T-helper 2 cell treated with Interferon-gamma antibody and Interleukin-4, amounts not matched to agents 100 ng/mL and 5 ng/mL, for 36 hours (primary cell): ENCODE measurements at regions not wholly inside any gene's neighbourhood (a gene's known extent, or its start where the extent isn't known, plus 50 kb on each side); places are given as distances from the start of the nearest gene placed in this dataset.
"Not testable (repeated sequence)": the region's sequence is repeated elsewhere in the genome, so short reads cannot be mapped to it uniquely, and the experiment has no call there.

Source experiments
- intact Hi-C: fragments of 100-400 bp; cut with micrococcal nuclease; formaldehyde crosslinking; loops from one replicate; pipeline ENCODE4 v1.15.1; 2023

- intact Hi-C loops: no loop called here
Measured at GRCh38 chr16:72464052-72464451, 292.1 kb upstream of the PMFBP1 start.

DNA sequence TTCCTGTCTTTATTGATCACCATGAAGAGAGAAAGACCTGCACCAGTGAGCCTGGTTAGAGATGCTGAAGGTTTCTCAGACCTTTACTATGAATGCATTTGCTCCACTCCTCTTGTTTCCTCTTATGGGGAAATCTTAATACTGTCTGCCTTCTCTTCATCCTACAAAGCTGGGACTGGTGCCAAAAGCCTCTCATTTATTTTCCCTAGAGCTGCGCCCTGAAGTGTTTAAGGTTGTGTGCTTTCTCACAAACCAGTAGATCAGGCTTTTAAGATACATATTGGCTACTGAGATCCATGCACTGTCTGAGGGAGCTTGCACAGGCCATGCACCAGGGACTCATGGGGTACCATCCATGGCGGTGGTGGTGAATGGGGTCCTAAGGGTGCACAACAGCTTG is 286.1 kb upstream of the PMFBP1 start:
- intact Hi-C loops: no loop called here

GRCh38 chr16:72457243-72457940 is 285.4 kb upstream of the PMFBP1 start:
- intact Hi-C loops: no loop called here

DNA sequence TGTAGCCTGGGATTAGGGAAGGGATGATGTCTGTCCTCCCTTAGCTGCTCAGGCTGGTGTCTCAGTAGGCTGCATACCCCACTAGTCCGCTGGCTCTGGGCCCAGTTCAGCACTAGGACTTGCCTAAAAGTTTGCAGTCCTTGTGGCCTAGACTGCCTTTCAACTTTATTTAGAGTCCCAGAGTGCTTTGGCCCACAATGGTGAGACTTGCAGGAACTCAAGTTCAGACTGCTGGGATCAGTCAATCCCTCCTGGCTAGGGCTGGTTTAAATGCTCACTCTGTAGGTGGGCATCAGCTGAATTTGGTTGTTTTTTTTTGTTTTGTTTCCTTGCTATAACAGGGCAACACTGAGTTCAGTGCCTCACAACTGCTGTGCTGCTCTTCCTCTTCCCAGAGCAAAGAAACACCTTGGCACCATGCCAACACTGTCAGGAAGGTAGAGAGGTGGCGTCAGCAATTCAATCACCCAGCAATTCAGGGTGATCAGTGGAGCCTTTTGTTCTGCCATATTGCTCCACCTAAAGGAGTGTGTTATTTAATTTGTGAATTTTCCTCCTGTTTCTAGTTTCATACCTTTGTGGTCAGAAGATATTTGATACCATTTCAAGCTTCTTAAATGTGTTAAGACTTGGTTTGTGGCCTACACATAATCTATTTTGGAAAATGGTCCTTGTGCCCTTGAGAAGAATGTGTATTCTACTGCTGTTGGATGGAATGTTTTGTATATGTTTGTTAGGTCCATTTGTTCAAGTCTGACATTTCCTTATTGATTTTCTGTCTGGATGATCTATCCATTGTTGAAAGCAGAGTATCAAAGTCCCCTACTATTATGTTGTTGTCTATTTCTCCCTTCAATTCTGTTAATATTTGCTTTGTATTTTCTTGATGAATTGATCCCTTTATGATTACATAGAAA is 284.0 kb upstream of the PMFBP1 start:
- intact Hi-C loops: no loop called here

DNA sequence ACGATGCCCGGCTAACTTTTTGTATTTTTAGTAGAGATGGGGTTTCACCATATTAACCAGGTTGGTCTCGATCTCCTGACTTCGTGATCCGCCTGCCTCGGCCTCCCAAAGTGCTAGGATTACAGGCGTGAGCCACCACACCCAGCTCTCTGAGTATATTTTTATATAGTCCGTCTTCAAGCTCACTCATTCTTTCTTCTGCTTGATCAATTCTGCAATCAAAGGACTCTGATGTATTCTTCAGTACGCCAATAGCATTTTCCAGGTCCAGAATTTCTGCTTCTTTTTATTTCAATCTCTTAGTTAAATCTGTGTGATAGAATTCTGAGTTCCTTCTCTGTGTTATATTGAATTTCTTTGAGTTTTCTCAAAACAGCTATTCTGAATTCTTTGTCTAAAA is 281.9 kb upstream of the PMFBP1 start:
- intact Hi-C loops: not testable (repeated sequence)

- intact Hi-C loops: no loop called here
Measured at GRCh38 chr16:72444696-72445095, 272.7 kb upstream of the PMFBP1 start.

DNA sequence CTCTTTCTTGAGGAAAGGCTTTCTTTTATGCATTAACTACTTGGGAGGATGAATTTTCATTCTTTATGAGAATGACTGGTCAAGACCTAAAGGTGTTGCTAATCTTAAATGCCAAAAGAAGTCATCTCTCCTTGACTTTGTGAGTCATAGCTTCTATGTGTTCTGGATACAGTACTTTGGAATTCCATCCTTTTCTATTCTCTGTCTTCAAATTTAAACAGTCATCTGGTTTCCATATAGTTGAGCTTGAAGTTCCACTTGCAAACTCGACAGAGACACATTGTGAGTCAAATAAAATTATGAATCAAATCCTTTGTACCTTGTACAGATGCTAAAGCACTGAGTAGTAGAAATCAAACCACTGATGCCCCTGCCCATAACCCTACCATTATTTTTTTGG is 271.9 kb upstream of the PMFBP1 start:
- intact Hi-C loops: no loop called here

GRCh38 chr16:72442385-72443158 is 270.6 kb upstream of the PMFBP1 start:
- intact Hi-C loops: no loop called here

DNA sequence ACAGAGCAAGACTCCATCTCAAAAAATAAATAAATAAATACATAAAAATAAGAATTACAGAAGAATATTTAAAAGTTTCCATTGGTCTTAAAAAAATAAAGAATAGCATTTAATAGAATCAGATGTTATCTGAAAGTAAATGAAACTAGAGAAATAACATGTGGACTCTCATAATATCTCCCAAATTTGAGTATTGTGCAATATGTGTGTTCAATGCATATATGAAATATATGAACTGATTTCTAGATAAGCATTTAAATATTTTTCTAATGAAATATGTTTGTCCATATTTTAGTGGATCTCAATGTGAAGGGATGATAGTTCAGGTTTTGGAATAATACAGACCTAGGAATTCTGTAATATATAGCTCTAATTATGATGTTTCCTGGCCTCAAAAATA is 265.9 kb upstream of the PMFBP1 start:
- intact Hi-C loops: no loop called here

GRCh38 chr16:72434159-72434558 is 262.2 kb upstream of the PMFBP1 start:
- intact Hi-C loops: no loop called here

GRCh38 chr16:72430121-72430520 is 258.2 kb upstream of the PMFBP1 start:
- intact Hi-C loops: no loop called here

DNA sequence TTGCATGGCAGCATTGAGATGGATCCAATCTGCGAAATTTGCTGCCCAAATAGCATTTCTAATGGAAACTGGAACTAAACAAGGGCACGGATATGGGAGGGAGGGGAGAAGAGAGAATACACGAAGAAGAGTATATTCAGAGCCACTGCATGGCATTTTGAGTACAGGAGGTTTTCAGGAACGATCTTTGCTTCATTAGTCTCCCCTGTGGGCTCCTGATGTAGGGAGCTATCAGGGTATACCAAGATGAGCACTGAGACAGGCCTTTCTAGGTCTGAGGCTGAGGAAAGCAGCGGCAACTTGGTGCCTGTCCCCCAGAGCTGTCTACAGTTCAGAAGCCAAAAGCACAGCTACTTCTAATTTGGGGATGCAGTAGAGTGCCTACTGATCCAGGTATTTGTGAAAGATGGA is 257.7 kb upstream of the PMFBP1 start:
- intact Hi-C loops: no loop called here

- intact Hi-C loops: no loop called here
Measured at GRCh38 chr16:72428681-72429376, 256.9 kb upstream of the PMFBP1 start.

- intact Hi-C loops: no loop called here
Measured at GRCh38 chr16:72427783-72428331, 255.9 kb upstream of the PMFBP1 start.

DNA sequence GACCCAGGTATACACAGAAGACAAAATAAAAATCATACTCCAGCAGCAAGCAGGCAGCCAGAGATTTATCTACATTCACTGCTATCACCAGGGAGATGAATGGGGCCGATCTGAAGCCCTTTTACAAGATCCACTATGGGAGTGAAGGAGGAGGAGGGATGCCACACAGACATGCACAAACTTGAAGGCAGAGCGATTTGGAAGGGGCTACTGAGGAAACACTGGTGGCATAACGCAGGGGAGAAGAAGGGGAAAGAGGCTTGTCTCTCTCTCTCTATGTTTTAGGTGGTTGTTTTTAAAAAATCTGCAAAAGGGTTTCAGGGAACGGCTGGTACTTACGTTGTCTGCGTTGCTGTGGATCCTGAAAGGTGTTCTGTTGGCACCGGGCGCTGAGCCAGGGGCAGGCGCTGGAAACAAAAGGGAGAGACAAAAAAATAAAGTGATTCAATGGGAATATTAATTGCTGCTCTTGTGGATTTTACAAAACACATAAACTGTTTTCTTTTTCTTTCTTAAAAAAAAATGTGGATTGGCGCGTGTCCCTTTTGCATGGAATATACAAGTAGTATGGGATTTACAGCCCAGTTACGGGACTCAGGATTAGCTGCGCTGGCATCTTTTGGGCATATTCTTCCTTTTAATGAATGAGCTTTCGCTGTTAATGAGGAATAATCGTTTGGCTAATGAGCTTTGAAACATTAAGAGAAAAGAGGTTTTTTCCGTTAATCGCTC is 255.3 kb upstream of the PMFBP1 start:
- intact Hi-C loops: no loop called here

DNA sequence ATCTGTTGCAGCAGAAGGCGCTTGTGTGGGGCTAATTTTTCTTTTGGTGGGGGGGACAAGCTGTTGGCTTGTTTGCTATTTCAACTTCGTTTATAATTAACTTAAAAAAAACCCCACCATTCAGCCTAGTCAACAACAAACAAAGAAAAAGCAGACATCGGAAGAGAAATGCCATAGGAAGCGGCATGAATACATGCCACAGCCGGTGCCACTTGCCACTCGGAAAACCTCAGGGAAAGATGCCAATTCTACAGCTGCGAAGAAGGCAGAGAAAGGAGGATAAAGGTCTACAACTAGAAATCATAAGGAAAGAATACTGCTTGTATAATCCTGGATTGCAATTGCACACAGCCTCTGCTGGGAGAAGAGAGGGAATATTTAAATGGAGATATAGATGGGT is 254.4 kb upstream of the PMFBP1 start:
- intact Hi-C loops: no loop called here

DNA sequence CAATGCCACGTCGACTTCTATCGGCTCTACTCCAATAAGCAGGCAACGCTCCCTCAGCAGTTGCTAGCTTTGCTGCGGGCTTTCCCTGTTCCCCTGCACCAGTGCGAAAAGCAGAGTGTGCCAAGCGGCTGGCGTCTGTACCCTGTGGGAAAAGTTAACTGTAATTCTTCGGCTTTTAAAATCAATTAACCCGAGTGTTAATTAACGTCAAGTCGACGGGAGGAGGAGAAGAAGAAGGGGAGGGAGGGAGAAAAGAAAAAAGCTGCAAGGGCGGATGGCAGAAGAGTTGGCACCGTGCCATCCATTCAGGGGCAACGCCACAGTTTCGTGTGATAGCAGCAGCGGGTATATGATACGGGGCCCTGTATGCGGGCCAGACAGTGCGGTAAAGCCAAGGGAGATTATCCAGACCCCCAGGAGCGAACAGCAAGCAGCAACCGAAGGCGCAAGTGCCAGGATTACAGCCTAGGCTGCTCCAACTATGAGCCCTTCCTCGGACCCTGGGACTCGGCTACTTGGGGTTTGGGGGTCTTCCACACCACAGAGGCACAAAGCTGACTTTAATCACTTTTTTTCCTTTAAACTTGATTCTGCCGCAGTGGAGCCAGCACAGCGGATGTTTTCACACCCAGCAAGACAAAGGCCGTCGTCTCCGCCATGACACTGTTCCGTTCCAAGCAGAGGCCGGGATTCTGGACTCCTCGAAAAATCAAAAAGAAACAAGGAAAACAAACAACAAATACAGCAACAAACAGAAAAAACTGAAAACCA is 253.8 kb upstream of the PMFBP1 start:
- intact Hi-C loops: no loop called here

DNA sequence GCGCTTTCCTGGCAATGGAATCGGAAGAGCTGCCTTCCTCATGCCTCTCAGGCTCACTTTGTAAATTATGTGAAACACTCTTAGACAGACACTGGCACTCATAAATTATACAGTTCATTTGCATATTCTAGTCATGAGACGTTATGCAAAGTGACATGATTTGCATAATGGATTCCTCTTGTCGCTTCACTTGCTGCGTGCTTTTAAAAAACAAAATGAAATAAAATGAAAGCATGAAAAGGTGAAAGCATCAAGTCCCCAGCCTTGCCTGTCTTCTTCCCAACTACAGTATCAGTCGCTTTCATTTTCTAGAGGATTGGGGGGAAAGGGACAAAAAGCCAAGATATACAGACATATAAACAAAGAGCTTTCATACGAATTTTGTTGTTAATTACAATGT is 252.8 kb upstream of the PMFBP1 start:
- intact Hi-C loops: no loop called here

GRCh38 chr16:72422308-72422897 is 250.4 kb upstream of the PMFBP1 start:
- intact Hi-C loops: no loop called here
